Stimulated activated CD8-positive, alpha-beta memory T cell treated with anti-CD3 and anti-CD28 coated beads, Interleukin-15, amount 100 ng/mL, for 48 hours (primary cell): ENCODE measurements at regions not wholly inside any gene's neighbourhood (a gene's known extent, or its start where the extent isn't known, plus 50 kb on each side); places are given as distances from the start of the nearest gene placed in this dataset.

Experiments used
- DNase-seq, 2 donors: peaks; one replicate each; pipeline ENCODE4 v3.0.0-alpha.2; 2020; ENCODE audit warnings: low read depth in 2 of 2

DNA sequence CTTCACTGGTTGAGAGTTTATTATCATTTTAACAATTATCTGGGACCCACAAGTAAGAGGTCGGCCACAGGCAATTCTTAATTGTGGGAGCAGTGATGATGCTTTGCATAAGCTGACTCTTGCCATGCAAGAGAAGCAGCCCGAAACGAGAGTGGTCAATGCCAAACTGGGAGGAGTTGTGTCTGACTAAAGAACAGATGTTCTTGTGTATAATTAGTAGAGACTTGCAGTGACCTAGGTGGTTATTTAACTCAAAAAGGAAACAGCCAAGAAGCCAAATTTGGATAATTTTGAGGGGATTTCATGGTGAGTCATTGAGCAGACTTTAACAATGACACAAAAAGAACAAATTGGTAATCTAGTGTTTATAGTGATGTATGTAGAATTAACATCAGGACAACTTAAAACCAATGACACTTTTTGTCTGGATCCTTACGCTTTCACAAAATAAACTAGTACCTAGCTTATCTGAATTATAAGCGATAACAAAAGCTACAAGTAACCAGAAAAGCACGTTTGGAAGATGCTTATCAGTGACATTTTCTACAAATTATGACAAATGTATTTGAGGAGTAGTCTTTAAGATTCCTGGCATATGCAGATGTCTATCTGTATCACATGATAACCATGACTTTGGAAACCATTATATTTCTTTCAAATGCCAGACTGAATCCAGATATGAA is 184.7 kb upstream of the DLGAP1 start:
- no peak for DNase-seq

DNA sequence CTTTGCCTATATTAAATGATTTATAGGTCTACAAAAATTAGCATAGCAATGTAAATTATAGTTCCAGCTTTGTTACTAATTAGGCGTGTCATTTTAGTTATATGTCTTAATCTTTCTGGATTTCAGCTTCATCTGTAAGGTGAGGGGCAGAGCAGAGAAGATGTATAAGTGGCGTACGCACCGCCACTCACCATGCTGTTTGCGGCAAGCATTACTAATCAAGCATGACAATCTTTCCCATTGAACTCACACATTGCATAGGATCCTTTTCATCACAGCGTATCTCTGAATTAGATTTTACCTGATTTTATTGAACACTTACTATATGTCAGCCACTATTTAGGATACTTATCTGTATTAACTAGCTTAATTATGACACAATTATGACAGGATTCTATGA is 183.6 kb upstream of the DLGAP1 start:
- DNase-seq, result no peak

DNA sequence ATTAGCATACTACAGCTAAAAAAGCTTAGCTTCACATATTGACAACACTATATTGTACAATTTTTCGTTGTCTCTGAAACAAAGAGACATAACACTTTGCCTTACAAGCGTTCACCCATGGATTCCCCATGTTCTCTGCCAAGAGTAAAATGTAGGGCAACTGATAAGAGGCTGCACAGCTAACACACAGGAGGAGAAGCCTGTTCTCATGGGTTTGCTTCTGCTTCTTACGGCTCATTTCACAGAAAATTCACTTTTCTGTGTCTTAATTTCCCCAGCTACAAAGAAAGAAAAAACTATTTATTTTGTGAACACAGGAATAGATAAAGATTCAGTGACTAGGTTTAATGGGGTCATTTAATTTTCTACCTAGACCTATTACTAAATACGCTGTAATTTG is 182.8 kb upstream of the DLGAP1 start:
- DNase-seq, result no peak

GRCh38 chr18:4636967-4637366 is 181.9 kb upstream of the DLGAP1 start:
- no peak for DNase-seq

GRCh38 chr18:4631239-4631638 is 176.1 kb upstream of the DLGAP1 start:
- DNase-seq, result no peak

- no peak for DNase-seq
These were observed 150.1 kb upstream of the DLGAP1 start for GRCh38 chr18:4605212-4605611.

DNA sequence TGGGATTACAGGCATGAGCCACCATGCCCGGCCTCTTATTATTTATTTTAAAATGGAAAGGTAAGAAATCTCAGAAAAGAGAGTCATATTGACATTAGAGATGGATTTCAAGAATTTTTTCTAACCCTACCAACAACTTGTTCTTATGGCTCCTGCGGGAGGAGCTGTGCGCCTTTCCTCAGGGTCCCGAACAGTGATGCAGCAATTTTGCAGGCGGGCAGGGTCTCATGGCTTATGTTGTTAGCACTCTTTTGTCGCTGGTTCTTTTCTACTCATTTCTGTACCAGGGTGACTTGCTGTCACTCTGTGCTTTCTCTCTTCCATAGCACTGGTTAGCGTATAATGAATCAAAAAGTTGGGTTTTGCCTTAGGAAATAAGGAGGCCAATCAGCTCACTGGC is 148.8 kb upstream of the DLGAP1 start:
- DNase-seq, result no peak

DNA sequence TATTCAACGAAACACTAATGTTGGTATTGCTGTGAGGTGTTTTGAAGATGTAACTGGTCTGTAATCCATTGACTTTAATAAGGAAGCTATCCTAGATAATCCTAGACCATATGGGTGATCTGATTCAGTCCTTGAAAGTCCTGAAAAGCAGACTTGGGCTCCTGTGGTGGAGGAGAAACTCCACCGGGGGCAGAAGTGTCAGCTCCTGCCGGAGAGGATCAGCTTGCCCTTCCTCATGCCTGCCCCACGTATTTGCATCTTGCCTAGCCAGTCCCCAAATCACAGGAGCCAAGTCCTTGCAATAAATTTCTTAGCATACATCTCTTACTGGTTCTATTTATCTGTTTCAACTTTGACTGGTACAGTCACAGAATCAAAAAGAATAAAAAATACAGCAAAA is 144.2 kb upstream of the DLGAP1 start:
- DNase-seq, result no peak

- DNase-seq, result no peak
These were observed 142.2 kb upstream of the DLGAP1 start for GRCh38 chr18:4597301-4597700.

GRCh38 chr18:4593895-4594294 is 138.8 kb upstream of the DLGAP1 start:
- DNase-seq, result no peak

DNA sequence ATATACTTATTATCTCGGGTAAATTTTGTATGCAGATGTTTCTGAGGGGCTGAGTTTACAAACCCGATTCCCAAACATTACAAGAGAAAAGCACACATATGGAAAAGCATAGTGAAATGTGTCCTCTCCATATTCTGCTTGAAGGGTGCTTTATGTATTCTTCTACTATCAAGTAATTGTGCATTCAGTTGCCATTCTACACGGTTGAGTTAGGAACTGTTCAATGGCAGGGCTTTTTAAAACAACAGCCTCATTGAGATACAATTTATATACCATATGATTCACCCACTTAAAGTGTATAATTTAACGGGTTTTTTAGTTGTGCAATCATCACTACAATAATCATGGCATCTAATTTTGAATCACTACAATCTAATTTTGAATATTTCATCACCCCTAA is 138.4 kb upstream of the DLGAP1 start:
- DNase-seq, result no peak

DNA sequence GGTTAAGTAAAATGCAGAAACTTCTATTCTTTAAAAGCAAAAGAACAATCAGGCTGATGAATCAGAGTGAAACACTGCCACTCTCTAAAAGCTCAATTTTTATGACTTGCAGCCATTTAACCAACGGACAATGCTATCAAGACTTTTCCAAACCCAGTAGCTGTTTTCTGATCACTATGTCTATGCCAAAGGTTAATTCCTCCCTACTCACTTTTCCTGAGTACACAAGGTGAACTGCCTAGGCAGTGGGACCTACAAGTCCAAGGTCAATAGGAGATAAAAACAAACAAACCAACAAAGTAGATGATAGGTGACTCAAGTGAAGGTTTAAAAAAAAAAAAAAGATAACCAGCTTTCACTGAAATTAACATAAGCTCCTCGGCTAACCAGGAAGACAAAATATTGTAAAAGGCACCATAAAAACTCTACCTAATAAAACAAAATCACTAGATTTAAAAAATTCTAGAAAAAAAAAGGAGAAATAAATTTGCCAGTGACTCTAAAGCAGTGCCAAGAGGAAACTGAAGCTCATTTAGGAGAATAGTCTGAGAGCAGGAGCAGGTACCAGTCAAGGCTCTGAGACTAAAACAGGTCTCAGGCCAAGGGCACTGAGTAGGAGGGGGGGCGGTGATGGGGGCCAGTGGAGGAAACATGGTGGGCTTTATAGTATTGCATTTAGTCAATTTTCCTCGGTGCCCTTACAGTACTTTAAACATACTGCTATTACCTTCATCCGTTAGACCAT is 134.1 kb upstream of the DLGAP1 start:
- DNase-seq, result no peak

GRCh38 chr18:4587204-4587603 is 132.1 kb upstream of the DLGAP1 start:
- DNase-seq, result no peak

- DNase-seq, result no peak
These were observed 131.6 kb upstream of the DLGAP1 start for GRCh38 chr18:4586731-4587130.

- DNase-seq, result no peak
These were observed 127.6 kb upstream of the DLGAP1 start for GRCh38 chr18:4582431-4583335.

GRCh38 chr18:4581966-4582365 is 126.9 kb upstream of the DLGAP1 start:
- no peak for DNase-seq

DNA sequence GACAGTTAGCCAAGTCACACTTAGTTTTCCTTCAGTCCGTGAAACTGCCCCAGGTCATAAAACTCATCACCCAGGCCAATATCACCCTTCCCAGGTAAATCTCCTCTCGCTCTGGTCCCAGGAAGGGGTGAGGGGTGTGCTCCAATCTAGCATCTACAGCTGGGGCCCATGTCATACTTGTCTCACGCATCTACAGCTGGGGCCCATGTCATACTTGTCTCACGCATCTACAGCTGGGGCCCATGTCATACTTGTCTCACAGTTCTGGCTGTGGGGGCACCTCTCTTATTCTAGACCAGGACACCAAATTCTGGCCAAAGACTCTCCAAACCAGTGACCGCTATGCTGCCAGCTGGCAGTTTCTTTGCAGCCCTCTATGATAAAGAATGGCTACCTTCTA is 123.3 kb upstream of the DLGAP1 start:
- DNase-seq, result no peak

- DNase-seq, result no peak
These were observed 118.6 kb upstream of the DLGAP1 start for GRCh38 chr18:4573735-4574134.

GRCh38 chr18:4557502-4557901 is 102.4 kb upstream of the DLGAP1 start:
- DNase-seq, result no peak

DNA sequence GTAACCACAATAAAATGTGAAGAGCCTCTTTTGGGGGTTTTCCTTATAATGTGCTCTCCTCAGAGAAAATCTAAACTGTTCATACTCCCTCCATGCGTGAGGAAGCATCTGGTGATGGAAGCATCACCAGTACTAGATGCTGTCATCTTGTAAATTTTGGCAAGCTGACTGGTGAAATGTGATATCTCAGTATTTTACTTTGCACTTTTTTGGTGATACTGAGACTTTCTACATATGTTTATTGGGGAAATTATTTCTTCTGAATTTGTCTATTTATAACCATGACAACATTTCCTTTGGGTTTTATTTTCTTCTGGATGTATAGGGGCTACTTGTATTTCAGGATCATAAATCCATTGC is 95.9 kb upstream of the DLGAP1 start:
- DNase-seq, result no peak

DNA sequence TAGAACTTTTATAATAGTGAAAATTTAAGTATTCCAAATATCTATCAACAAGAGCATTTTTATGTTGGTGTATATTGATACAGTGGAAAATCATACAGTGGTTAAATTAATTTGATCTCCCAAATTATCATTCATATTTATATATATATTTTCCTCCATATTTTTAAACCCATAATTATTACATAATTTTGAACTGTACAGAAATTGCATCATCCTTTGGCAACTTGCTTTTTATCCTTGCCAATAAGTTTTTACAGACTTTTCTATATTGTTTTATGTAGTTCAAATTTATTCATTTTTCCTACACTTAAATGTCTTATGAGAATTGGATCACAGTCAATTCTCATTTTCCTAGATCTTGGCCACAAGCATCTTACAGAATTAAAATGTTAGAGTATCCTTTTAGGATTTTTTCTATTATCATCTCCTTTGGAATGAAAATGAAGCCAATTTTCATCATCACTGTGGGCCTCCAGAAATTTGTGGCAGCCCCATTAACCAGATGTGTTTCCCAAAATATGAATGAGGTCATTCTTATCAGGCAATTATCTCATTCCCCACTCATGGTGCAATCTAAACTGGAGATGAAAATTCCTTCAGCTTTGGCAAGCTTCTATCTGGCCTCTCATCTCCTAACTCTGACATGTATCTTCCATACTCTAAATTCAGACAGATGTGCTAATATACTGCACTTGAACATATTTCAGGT is 94.2 kb upstream of the DLGAP1 start:
- DNase-seq, result no peak

DNA sequence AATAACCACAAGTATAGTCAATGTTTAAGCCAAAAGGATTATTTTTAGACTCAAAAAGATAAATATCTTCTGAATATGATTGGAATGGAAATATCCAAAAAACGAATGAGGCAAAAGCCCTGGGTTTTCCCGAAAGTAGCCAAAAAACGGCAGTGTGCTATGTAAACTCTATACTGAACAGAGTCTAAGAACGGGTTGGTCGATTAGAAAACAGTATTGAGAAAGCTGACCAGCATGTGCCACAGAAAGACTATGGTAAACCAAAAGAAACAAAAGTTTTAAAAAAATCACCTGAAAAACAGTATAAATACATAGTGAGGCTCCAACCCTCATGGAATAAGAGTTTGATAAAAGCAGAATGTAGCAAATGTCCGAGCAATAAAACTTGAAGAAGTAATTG is 92.0 kb upstream of the DLGAP1 start:
- DNase-seq, result no peak
